NCI-H2081 treated with DMSO at 0.1 percent for 48 hours (cell line): ENCODE measurements at regions not wholly inside any gene's neighbourhood (a gene's known extent, or its start where the extent isn't known, plus 50 kb on each side); places are given as distances from the start of the nearest gene placed in this dataset.

ENCODE experiments used
- DNase-seq: peaks from one replicate; lab custom pipeline; 2025; lab: John Stamatoyannopoulos, UW

DNA sequence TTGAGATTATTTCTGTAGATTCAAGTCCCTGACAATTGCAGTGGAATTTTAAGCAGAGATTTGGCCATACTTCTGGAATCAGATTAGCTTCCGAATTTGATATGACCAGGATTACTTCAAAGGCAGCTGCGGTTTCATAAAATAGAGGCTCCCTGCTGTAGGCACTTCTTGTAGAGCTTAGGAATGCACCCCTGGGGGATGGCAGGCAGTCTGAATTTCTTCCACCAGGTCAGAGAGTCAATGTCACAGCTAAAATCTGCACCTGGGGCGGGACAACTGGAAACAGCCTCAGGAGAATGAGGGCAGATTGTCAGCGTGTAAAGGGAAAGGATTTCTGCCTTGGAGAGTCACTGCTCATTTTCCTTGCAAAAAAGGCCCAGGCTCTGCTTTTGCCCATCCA lies 182.6 kb downstream of the ARRDC4 start:
- no peak for DNase-seq

DNA sequence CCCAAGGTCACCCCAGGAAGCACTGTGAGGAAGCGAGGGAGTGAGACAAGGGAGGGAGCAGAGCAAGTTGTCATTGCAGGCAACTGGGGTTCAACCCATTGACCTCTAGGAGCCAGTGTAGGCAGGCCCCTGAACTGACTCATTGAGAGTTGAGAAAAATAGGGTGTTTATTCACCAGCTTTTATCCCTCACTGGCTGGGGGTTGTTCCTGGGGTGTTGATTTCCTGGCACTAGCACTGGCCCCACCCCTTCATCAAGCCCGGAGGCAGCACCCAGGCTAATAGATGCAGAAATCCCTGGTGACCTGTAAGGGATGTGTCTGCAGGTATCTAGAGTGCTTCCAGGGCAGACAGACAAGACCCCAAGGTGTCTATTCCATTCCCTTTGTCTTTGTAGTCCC lies 183.9 kb downstream of the ARRDC4 start:
- DNase-seq = no peak

DNA sequence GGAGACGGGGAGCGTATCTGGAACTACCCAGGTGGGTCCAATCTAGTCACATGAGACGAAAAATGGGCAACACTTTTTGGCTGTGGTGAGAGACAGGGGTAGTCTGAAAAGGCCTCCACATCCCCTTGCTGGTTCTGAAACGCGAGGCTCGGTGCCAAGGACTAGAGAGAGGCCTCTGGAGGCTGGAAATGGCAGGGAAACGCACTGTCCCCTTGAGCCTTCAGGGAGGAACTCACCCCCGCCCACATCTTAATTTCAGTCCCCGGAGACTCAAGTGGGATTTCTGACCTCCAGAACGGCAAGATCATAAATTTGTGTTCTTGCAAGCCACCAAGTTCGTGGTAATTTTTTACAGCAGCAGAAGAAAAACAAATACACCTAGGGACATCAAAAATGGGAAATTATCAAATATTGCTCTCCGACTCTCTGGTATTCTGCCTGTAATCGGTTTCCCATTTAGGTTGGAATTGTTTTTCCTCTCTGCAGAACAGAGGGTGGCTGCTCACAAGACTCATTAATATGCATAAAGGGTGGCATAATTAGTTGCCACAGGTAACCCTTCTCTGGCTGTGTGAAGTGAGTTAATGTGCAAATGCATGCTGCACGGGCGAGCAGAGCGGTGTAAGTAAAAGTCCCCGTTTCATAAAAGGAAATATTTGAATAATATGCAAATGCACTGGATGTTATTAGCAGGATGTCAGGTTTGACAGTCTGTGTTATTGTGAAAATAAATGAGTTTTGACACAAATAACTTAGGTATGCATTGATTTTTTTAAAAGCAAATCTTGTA lies 185.7 kb downstream of the ARRDC4 start:
- no peak for DNase-seq

DNA sequence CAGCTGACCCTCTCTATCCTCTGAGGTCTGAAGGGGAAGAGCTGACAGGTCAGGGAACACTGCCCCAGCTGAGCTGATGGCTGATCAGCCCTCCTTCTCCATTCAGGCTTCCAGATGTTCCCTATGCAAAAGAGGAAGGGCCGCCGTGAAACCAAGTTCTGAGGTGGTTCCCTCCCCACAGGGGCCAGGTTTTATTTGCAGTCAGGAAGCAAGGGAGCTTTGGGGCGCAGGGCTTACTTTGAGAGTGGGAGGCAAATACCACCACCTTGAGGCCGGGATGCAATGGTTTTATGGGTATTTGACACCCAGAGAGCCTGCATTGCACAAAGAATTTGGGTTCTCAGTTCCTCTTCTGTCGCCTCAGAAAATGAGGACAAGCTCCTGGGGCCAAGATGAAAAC lies 186.9 kb downstream of the ARRDC4 start:
- no peak for DNase-seq

- DNase-seq = no peak
Measured at GRCh38 chr15:98150084-98150483, 189.6 kb downstream of the ARRDC4 start.

DNA sequence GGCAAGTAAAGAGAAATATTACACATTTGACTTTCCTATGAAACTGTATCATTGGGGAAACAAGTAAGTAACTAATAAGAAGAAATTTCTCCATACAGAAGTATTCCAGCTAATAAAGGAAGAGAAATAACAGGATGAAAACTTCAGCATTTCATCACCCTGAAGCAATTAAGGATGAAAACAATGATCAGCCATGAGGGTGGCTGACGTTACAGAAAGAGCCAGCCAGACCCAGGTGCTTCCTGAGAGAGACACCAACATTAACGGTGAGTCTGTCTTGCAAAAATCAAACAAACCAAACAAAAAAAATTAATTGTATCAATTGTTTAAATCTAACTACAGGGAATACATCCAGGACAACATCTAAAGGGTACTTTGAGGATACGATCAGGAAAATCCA lies 190.0 kb downstream of the ARRDC4 start:
- no peak for DNase-seq

DNA sequence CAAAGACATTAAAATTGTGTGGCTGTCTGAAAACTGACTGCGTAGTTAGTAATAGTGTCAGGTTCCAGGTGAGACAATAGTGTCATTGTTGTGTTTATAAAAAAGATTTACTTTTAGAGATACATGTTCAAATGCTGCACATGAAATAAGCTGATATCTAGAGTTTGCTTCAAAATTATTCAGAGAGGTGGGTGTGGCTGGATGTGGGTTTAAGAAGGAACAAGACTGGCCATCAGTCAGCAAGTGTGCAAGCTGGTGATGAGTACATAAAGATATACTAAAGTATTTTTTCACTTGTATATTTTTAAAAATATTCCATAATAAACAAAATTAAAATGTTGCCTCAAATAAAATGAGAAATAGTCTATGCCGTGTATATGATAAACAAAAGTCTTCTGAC lies 190.6 kb downstream of the ARRDC4 start:
- no peak for DNase-seq

- no peak for DNase-seq
Measured at GRCh38 chr15:98152156-98152555, 191.7 kb downstream of the ARRDC4 start.

DNA sequence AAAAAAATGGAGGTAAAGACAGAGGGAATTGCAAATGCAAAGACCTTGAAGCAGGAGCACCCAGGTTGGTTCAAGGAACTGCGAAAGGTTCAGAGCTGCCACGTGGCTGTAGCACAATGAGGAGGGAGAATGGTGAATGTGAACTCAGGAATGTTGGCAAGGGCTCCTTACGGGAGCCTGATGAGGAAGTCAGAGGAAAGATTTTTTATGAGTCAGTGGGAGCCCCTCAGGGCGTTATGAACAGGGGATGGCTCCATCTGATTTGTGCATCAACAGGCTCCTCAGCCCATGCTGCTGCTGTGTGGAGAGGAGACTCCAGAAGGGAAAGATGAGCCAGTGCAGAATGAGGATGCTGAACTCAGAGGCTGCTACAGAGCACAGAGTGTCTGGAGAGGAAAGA lies 194.4 kb downstream of the ARRDC4 start:
- no peak for DNase-seq

DNA sequence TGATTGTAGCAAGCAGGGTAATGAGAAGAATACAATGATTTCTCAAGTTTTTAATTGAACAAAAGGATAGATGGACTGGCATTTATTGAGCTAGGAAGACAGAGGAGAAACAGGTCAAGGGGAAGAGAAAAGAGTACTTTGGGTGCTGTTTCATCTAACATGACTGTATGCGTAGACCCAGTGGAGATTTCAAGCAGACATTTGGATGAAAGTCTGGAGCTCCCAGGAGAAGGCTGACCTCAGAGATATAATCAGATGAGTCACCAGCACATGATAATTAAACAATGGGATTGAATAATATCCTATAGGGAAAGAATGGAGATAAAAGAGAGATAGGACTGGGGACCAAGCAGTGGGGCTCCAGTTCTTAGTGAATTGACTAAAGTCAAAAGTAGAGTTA lies 194.9 kb downstream of the ARRDC4 start:
- no peak for DNase-seq

- peak; percentile 27 for DNase-seq
Measured at GRCh38 chr15:98160236-98160635, 199.7 kb downstream of the ARRDC4 start.

DNA sequence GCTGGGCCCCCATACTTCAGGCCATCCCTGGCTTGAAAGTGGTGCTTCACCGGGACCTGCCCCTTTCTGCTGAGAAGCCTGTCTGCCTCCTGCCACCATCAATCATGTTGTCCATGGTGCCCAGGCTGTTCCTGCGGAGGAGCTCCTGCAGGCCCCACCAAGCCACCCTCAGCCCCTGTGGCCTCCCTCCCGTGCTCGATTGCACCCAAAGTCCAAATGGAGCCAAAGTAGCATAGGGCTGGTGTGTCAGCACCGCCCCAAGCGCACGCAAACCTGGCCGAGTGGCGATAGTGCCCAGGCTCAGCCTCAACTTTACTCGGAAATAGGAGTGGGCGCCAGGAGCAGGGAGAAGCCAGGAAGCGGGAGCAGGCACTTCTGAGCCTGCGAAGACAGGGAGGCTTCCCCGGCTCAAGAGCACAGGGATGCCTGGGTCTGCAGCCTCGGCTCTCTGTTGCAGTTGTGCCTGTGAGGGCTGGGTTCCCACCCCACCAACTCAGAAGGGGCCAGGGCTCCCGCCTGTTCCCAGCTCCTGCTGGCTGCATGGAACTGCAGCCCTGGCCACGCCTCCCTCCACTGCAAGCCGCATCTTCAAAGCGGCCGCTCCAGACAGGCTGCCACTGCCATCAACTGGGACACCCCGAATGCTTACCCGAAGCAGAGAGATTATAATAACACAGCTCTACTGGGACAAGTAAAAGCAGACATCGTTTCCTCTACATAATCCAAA lies 203.0 kb downstream of the ARRDC4 start:
- DNase-seq = no peak

DNA sequence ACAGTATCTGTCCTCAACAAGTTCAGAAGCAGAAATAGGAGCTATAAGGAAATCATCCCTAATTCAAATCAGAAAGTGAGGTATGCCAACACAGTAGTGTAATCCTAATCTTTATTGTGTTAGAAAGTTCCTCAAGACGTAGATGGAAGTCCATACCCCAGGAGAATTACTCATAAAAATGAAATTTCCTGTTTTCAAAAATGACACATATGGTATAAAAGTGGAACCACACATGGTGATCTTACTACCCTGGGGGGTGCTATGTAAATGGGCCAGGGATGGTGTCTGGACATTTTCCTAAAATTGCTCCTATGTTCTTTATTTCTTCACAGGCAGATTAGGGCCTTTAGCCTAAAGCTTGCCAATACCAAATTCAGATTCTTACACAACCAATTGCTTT lies 204.1 kb downstream of the ARRDC4 start:
- no peak for DNase-seq

DNA sequence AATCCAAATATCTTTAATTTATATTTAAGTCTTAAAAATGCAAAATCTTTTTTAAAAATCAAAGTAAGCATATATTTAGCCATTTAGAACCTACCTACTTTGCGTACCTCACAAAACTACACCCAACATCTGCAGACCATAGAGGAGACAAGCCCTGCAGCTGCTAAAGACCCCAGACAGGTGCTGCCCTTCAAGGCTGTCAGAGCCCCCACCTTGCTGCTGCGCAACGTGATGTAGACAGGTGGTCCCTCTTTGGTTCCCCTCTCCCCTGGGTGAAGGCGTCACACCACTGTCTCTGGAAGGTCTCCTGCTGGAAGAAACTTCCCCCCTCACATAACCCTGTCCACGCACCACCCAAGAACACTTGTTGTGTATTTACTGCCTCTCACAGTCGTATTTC lies 204.5 kb downstream of the ARRDC4 start:
- no peak for DNase-seq

DNA sequence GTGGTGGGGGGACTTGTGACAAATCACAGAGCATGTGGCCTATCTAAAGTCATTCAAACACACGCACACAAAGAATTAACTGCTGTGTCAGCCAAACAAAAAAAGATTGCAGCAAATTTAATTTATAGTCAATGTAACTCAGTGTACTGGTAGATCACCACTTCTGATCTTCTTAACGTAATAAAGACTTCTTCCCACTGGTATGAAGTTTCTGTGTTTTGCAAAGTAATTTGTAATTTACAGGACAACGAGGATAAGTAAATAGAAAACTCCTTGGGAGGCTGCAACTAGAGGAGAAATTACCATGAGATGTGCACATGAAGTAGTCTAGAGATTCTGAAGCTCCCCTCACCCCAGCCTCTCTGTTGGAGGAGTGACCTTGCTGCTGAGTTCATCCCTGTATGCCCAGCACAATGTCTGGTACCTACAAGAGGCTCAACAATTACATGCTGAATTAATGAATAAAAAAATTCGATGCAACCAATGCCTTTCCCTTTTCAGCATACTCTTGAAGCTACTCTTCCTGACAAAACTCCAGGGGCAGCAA lies 207.3 kb downstream of the ARRDC4 start:
- DNase-seq = no peak

DNA sequence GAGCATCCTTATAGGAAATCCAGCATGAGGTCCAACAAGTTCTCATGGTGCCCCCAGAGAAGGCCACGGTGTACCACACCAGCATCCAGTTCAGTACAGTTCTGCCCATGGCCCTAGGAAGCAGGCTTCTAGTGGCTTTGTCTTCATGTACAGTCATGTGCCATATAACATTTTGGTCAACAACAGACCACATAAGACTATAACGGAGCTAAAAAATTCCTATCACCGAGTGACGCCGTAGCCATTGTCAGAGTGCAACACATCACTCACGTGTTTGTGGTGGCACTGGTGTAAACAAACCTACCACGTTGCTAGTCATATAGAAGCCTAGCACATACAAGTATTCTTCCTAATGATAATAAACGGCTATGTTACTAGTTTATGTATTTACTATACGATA lies 209.0 kb downstream of the ARRDC4 start:
- DNase-seq = no peak

DNA sequence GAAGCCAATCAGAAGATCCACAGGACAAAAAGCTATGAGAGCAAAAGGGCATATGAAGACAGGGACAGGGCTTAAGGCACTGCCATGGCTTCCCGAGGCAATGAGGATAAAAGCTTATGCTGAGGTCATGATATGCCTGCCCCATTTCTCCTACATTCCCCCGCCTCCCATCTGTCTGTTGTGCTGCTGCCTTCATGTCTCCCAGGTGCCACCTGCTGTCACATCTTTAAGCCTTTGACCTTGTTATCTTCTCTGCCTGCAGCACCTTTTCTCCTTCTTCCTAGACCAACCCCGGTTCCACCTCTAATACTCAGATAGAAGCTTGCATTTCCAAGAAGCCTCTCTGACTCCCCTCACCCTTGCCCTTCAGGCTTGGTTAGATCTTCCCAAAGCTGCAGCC lies 213.8 kb downstream of the ARRDC4 start:
- DNase-seq = no peak

GRCh38 chr15:98174841-98175240 lies 214.3 kb downstream of the ARRDC4 start:
- no peak for DNase-seq

GRCh38 chr15:98177966-98178592 lies 217.6 kb downstream of the ARRDC4 start:
- no peak for DNase-seq

- no peak for DNase-seq
Measured at GRCh38 chr15:98178861-98179260, 218.4 kb downstream of the ARRDC4 start.

DNA sequence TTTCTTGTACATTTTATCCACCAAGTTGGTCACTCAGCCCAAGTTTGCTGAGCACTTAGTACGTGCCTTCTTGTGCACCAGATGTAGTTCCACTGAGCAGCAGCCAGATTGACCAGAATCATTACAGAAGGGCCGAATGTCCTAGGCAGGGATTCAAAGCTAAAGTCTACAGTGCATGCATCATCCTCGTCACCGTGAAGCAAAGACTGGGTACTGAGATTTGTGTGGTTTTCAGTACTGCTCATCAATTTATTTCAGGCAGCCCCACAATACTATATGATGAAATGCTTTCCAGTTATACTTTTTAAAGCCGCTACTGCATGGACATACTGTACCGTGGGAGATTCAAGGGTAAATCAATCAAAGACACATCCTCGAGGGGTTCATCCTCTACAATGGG lies 227.0 kb downstream of the ARRDC4 start:
- no peak for DNase-seq

DNA sequence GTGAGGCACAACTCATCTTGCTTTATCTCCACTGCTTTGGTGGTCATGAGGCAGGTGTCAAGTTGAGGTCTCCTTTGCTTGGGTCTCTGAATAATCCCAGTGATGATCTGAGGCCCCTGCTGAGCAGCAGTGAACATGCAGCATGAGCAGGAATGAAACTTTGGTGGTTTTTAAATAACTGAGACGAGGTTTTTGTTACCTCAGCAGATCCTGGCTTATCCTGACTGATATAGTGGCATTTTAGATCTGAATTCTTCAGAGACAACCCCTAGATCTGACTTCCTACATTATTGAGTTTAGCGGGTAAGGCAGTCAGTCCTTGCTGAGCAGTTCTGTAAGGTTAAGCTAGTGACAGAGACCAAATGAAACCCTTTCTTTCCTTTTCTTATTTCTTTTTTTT lies 230.4 kb downstream of the ARRDC4 start:
- DNase-seq = no peak

DNA sequence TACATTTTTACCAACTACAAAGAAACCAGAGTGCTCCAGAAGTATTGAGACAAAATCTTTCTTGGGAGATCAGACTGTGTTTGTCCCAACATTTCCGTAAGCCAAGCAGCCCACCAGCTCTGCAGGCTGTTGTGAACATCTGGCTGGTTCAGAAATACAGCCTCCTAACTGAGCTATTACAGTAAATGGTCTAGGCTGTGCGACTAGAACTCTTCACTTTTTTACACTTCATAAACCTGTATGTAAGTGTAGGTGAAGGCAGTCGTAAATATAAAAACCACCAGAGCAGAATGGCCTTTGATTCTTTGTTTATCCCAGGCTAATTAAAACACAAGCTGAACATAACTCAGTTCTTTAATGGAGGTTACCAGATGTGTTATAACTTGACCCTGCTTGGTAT lies 235.3 kb downstream of the ARRDC4 start:
- DNase-seq = no peak
